COLO668 (cell line): ENCODE measurements at regions not wholly inside any gene's neighbourhood (a gene's known extent, or its start where the extent isn't known, plus 50 kb on each side); places are given as distances from the start of the nearest gene placed in this dataset.

Source experiments
- DNase-seq: peaks from one replicate; lab custom pipeline; 2025; ENCODE audit not compliant: unreplicated experiment; lab: John Stamatoyannopoulos, UW

GRCh38 chr2:191738003-191738402 is 60.1 kb downstream of the NABP1 start:
- DNase-seq = no peak

- DNase-seq = no peak
These were observed 60.7 kb downstream of the NABP1 start for GRCh38 chr2:191738667-191739066.

GRCh38 chr2:191739194-191739593 is 61.3 kb downstream of the NABP1 start:
- DNase-seq = no peak

GRCh38 chr2:191740016-191740419 is 62.1 kb downstream of the NABP1 start:
- no peak for DNase-seq

- no peak for DNase-seq
These were observed 62.8 kb downstream of the NABP1 start for GRCh38 chr2:191740759-191741158.

GRCh38 chr2:191746346-191747169 is 68.6 kb downstream of the NABP1 start:
- no peak for DNase-seq

- DNase-seq = no peak
These were observed 69.2 kb downstream of the NABP1 start for GRCh38 chr2:191747170-191747530.

GRCh38 chr2:191748059-191748461 is 70.1 kb downstream of the NABP1 start:
- no peak for DNase-seq

- no peak for DNase-seq
These were observed 70.7 kb downstream of the NABP1 start for GRCh38 chr2:191748528-191749180.

- DNase-seq = no peak
These were observed 71.2 kb downstream of the NABP1 start for GRCh38 chr2:191749181-191749540.

- DNase-seq = no peak
These were observed 76.2 kb downstream of the NABP1 start for GRCh38 chr2:191754103-191754502.

- DNase-seq = no peak
These were observed 78.8 kb downstream of the NABP1 start for GRCh38 chr2:191756761-191757160.

- DNase-seq = no peak
These were observed 79.3 kb downstream of the NABP1 start for GRCh38 chr2:191757208-191757607.

- peak; percentile 42 for DNase-seq
These were observed 80.9 kb downstream of the NABP1 start for GRCh38 chr2:191758518-191759507.

GRCh38 chr2:191759680-191760079 is 81.7 kb downstream of the NABP1 start:
- no peak for DNase-seq

GRCh38 chr2:191760655-191761262 is 82.8 kb downstream of the NABP1 start:
- DNase-seq = no peak

GRCh38 chr2:191773136-191773535 is 73.8 kb downstream of the CAVIN2 start:
- DNase-seq = no peak

GRCh38 chr2:191777351-191777750 is 69.5 kb downstream of the CAVIN2 start:
- DNase-seq = no peak

GRCh38 chr2:191778041-191778440 is 68.8 kb downstream of the CAVIN2 start:
- no peak for DNase-seq

GRCh38 chr2:191782351-191782750 is 64.5 kb downstream of the CAVIN2 start:
- no peak for DNase-seq

- DNase-seq = no peak
These were observed 63.5 kb downstream of the CAVIN2 start for GRCh38 chr2:191783416-191783815.
